HG02798 (cell line): ENCODE measurements at regions not wholly inside any gene's neighbourhood (a gene's known extent, or its start where the extent isn't known, plus 50 kb on each side); places are given as distances from the start of the nearest gene placed in this dataset.

ENCODE experiments used
- ATAC-seq: cut with Tn5 transposase; IDR thresholded peaks from one replicate; pipeline ENCODE4 v1.9.1; 2021; ENCODE audit warnings: mild to moderate bottlenecking; ENCODE audit not compliant: unreplicated experiment, poor library complexity

- no peak for ATAC-seq
These were observed 58.8 kb upstream of the FIGN start for GRCh38 chr2:163794635-163795034.
